Suprapubic skin (tissue), 4 donors: ENCODE measurements at regions not wholly inside any gene's neighbourhood (a gene's known extent, or its start where the extent isn't known, plus 50 kb on each side); places are given as distances from the start of the nearest gene placed in this dataset.

Source experiments
- DNase-seq, 2 donors: peaks; one replicate each; pipeline ENCODE4 v3.0.0-alpha.2; 2019; ENCODE audit warnings: low spot score in 2 of 2
- H3K27ac ChIP-seq: fragments of 200-600 bp; sonication (generic); one replicate; pipeline ENCODE4 v1.5.1; 2019
- H3K27me3 ChIP-seq: fragments of 200-600 bp; sonication (generic); one replicate; pipeline ENCODE4 v1.5.1; 2019
- H3K36me3 ChIP-seq: fragments of 200-600 bp; sonication (generic); one replicate; pipeline ENCODE4 v1.5.1; 2019
- H3K4me1 ChIP-seq: fragments of 200-600 bp; sonication (generic); one replicate; pipeline ENCODE4 v1.5.1; 2019
- H3K4me3 ChIP-seq: fragments of 200-600 bp; sonication (generic); one replicate; pipeline ENCODE4 v1.5.1; 2019; ENCODE audit warnings: mild to moderate bottlenecking
- H3K9me3 ChIP-seq: fragments of 200-600 bp; sonication (generic); one replicate; pipeline ENCODE4 v1.5.1; 2019
- EP300 ChIP-seq: sonication (generic); formaldehyde crosslinking; IDR thresholded peaks from one replicate; pipeline ENCODE4 v1.6.1; 2017; ENCODE audit warnings: antibody characterized with exemption
- POLR2A ChIP-seq, 2 donors: fragments of 450-650 bp; IDR thresholded peaks; one replicate each; pipeline ENCODE4 v1.6.1; 2017; ENCODE audit warnings: antibody characterized with exemption in 2 of 2, mild to moderate bottlenecking in 2 of 2, moderate library complexity in 2 of 2
- POLR2AphosphoS5 ChIP-seq, 3 donors: sonication (generic); formaldehyde crosslinking; IDR thresholded peaks; one replicate each; pipeline ENCODE4 v1.6.1; 2017; ENCODE audit warnings: antibody characterized with exemption in 3 of 3
- WGBS: methylation state at CpG from one replicate; pipeline ENCODE4 v1.1.5; 2018; 5-methylcytosine and 5-hydroxymethylcytosine counted together
- TF ChIP-seq, protein P1 (sequence below), 2 donors: fragments of 200-600 bp in 1 of 2; fragments of 450-650 bp in 1 of 2; sonication (generic) in 1 of 2; IDR thresholded peaks; one replicate each; pipeline ENCODE4 v1.5.1; 2016 to 2019; ENCODE audit warnings: antibody characterized with exemption in 2 of 2, mild to moderate bottlenecking in 1 of 2, moderate library complexity in 1 of 2

DNA sequence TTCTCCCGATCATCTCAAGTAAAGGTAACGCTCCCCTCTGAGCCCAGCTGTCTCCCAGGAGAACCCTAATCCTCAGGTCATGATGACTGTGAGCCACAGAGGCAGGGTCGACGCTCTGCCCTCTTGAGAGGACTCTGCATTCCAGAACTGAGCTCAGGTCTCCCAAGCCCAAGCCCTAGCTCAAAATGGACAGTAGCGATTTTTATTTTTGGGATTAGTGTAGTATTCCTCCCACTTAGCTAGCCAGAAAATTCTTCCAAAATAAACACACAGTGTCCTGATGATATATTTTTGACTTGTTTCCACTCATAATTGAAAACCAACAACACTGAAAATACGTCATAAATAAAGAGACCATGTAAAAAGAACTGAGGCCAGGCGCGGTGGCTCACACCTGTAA is 462.0 kb upstream of the MGMT start:
- H3K27ac ChIP-seq = no peak overlapping the region
- H3K4me3 ChIP-seq = no peak overlapping the region
- no peaks in the 10 kb centered on the region for H3K27me3 ChIP-seq
- no peaks in the 10 kb centered on the region for H3K9me3 ChIP-seq
- H3K36me3 ChIP-seq = no peaks in the 10 kb centered on the region
- H3K4me1 ChIP-seq = no peaks in the 10 kb centered on the region
- TF ChIP-seq, protein P1, sequence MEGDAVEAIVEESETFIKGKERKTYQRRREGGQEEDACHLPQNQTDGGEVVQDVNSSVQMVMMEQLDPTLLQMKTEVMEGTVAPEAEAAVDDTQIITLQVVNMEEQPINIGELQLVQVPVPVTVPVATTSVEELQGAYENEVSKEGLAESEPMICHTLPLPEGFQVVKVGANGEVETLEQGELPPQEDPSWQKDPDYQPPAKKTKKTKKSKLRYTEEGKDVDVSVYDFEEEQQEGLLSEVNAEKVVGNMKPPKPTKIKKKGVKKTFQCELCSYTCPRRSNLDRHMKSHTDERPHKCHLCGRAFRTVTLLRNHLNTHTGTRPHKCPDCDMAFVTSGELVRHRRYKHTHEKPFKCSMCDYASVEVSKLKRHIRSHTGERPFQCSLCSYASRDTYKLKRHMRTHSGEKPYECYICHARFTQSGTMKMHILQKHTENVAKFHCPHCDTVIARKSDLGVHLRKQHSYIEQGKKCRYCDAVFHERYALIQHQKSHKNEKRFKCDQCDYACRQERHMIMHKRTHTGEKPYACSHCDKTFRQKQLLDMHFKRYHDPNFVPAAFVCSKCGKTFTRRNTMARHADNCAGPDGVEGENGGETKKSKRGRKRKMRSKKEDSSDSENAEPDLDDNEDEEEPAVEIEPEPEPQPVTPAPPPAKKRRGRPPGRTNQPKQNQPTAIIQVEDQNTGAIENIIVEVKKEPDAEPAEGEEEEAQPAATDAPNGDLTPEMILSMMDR (IDR thresholded peaks at IDR 0.05) = no peak
- TF ChIP-seq POLR2AphosphoS5 (IDR thresholded peaks at IDR 0.05) (no peak), EP300 (no peak), POLR2A (IDR thresholded peaks at IDR 0.05) (no peak)
- 77% methylated on average over 7 of the region's 8 CpGs for WGBS
- no peak for DNase-seq

DNA sequence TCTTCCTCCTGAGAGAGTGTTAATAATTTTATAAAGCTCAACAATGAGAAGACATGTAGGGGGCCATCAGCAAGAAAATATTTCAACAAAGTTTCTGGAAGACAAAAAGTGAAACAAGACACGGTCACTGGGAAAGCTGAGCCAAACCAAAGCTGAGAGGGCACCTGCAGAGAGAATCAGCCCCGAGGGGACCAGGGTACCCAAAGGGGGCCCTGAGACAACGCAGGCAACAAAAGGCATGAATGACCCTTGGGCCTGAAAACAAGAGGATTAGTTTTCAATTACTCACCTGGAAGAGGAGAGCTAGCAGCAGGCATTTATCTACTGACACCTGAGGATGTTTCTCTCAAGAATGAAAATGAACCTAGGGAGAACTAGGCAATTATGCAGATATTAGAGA is 461.2 kb upstream of the MGMT start:
- DNase-seq = no peak
- no peaks in the 10 kb centered on the region for H3K9me3 ChIP-seq
- no peaks in the 10 kb centered on the region for H3K27me3 ChIP-seq
- H3K4me3 ChIP-seq = no peak overlapping the region
- no peak for TF ChIP-seq POLR2A (IDR thresholded peaks at IDR 0.05)
- TF ChIP-seq, protein P1 (IDR thresholded peaks at IDR 0.05) = no peak
- TF ChIP-seq POLR2AphosphoS5 (IDR thresholded peaks at IDR 0.05) = no peak
- no peak for TF ChIP-seq EP300
- no peaks in the 10 kb centered on the region for H3K4me1 ChIP-seq
- H3K27ac ChIP-seq = no peak overlapping the region
- 50% methylated on average over 3 of the region's 3 CpGs for WGBS
- H3K36me3 ChIP-seq = no peaks in the 10 kb centered on the region

DNA sequence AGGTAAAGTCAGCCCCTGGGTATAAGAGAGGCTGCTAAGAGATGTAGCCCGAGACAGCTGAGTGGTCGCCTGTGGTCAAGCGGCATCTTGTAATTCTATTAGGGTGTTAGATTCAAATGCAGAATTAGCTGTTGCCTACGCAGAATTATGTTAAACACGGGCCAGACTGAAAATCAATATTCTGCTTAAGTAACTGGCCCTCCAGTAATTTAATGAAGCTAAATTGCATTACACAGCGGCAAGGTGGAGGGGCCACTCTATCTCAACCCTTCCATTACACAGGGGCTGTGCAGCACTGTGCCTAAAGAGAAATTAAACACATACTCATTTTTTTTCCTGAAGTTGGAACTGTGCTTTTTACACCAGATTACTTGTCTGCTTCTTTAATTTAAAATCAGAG is 448.5 kb upstream of the MGMT start:
- Histone ChIP-seq H3K4me1 (no peaks in the 10 kb centered on the region), H3K9me3 (no peaks in the 10 kb centered on the region), H3K27ac (no peak overlapping the region), H3K4me3 (no peak overlapping the region), H3K36me3 (no peaks in the 10 kb centered on the region), H3K27me3 (no peaks in the 10 kb centered on the region)
- DNase-seq = no peak
- WGBS = 94% methylated on average over 6 of the region's 6 CpGs
- TF ChIP-seq POLR2A (IDR thresholded peaks at IDR 0.05) (no peak), EP300 (no peak)
- TF ChIP-seq, protein P1 (IDR thresholded peaks at IDR 0.05) = no peak

DNA sequence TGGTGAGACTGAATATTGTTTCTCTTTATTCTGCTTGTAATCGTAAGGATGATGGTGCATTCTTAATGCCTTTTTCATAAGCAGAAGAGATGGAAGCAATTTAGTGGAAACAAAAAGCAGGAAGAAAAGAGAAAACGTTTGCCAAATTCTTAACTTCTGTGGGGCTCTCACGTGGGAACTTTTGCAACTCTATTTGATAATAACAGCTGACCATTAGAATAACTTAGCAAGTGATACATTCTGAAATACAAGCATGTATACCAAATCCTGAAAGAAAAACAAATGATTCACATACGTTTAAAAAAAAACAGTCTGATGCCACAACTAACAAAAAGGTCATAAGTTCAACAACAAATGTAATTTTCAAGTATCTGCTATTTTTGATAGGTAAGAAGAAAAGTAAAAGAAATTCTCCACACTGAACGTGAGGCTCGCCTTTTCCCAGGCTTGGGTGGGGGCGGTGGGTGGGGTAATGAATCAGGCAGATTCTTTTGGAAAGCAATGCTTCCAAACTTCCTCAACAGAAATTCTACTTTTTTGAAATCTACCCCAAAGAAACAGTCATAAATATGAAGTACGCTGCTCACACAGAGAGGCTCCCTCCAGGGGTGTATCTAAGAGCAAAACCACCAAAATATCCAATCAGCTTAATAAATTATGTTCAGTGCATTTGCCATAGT is 446.2 kb upstream of the MGMT start:
- no peak overlapping the region for H3K27ac ChIP-seq
- H3K4me1 ChIP-seq = no peaks in the 10 kb centered on the region
- TF ChIP-seq, protein P1 (IDR thresholded peaks at IDR 0.05) = no peak
- TF ChIP-seq POLR2A (IDR thresholded peaks at IDR 0.05) (no peak), POLR2AphosphoS5 (IDR thresholded peaks at IDR 0.05) (no peak), EP300 (no peak)
- no peak for DNase-seq
- peaks cover 4% of the 10 kb centered on the region for H3K27me3 ChIP-seq
- no peaks in the 10 kb centered on the region for H3K36me3 ChIP-seq
- H3K4me3 ChIP-seq = no peak overlapping the region
- no peaks in the 10 kb centered on the region for H3K9me3 ChIP-seq
- 49% methylated on average over 8 of the region's 8 CpGs for WGBS

DNA sequence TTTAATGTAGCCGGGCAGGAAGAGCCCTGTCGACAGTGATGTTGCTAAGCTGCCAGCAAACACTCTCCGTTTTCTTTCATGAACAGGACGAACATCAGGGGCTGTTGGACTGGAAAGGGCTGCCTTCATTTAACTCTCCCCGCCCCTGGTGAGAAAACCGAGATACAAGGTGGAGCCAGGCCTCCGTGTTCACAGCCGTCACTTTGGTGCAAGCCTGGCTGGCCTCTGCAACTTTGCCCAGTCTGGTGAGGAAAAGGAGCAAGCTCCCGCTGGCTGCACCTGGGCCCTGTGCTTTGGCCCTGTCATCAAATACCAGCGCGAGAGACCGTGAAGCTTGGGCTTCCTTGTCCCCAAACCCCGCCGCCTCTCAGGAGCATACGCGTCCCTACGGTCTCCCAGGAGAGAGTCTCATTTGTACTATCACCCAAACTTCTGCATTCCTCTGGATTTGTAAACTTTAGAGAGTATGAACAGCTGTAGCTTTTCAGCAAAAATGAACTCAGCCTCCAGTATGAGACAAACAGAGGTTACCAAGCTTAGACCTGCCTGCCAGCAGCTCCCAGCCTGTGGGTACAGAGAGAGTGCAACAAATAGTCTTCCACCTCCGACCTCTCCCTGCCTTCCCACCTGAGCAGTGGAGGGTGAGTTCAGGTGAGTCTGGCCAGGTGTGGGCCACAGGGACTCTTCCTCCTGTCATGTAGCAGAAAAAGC is 445.3 kb upstream of the MGMT start:
- H3K27ac ChIP-seq = no peak overlapping the region
- H3K27me3 ChIP-seq = peaks cover 4% of the 10 kb centered on the region
- no peaks in the 10 kb centered on the region for H3K36me3 ChIP-seq
- H3K4me1 ChIP-seq = no peaks in the 10 kb centered on the region
- no peak for TF ChIP-seq POLR2AphosphoS5 (IDR thresholded peaks at IDR 0.05)
- no peak for TF ChIP-seq POLR2A (IDR thresholded peaks at IDR 0.05)
- TF ChIP-seq EP300 = no peak
- TF ChIP-seq, protein P1 (IDR thresholded peaks at IDR 0.05) = no peak
- no peaks in the 10 kb centered on the region for H3K9me3 ChIP-seq
- DNase-seq = no peak
- WGBS = 65% methylated on average over 18 of the region's 18 CpGs
- no peak overlapping the region for H3K4me3 ChIP-seq
